G401 (cell line): ENCODE measurements at regions not wholly inside any gene's neighbourhood (a gene's known extent, or its start where the extent isn't known, plus 50 kb on each side); places are given as distances from the start of the nearest gene placed in this dataset.
"Not testable (repeated sequence)": the region's sequence is repeated elsewhere in the genome, so short reads cannot be mapped to it uniquely, and the experiment has no call there.

Source experiments
- DNase-seq: peaks from one replicate; pipeline ENCODE4 v3.0.0-alpha.2; 2015; ENCODE audit warnings: low spot score
- in situ Hi-C: cut with HindIII; loops from 2 replicates; pipeline ENCODE4 v1.10.0; 2016; ENCODE audit warnings: low sequenced_read_pairs, mixed read lengths

GRCh38 chr6:62999796-63000195 is 211.5 kb upstream of the FKBP1C start:
- no peak for DNase-seq
- in situ Hi-C loops, result no loop called here

- DNase-seq, in situ Hi-C loops: not testable (repeated sequence)
Measured at GRCh38 chr6:63006018-63006417, 205.3 kb upstream of the FKBP1C start.

- in situ Hi-C loops, DNase-seq: not testable (repeated sequence)
Measured at GRCh38 chr6:63010962-63011361, 200.3 kb upstream of the FKBP1C start.

GRCh38 chr6:63014290-63014689 is 197.0 kb upstream of the FKBP1C start:
- in situ Hi-C loops, result no loop called here
- no peak for DNase-seq

GRCh38 chr6:63022631-63023030 is 188.6 kb upstream of the FKBP1C start:
- in situ Hi-C loops, result no loop called here
- DNase-seq, result no peak

- no peak for DNase-seq
- in situ Hi-C loops, result no loop called here
Measured at GRCh38 chr6:63023726-63024125, 187.5 kb upstream of the FKBP1C start.

GRCh38 chr6:63049216-63049615 is 162.1 kb upstream of the FKBP1C start:
- no peak for DNase-seq
- in situ Hi-C loops, result no loop called here

GRCh38 chr6:63053206-63053605 is 158.1 kb upstream of the FKBP1C start:
- in situ Hi-C loops, DNase-seq: not testable (repeated sequence)

- no peak for DNase-seq
- in situ Hi-C loops, result no loop called here
Measured at GRCh38 chr6:63058601-63059000, 152.7 kb upstream of the FKBP1C start.

- DNase-seq, result no peak
- in situ Hi-C loops, result no loop called here
Measured at GRCh38 chr6:63063631-63064271, 147.5 kb upstream of the FKBP1C start.

- in situ Hi-C loops, result no loop called here
- peak; percentile 2 for DNase-seq
Measured at GRCh38 chr6:63066055-63066704, 145.1 kb upstream of the FKBP1C start.

GRCh38 chr6:63094947-63095346 is 116.3 kb upstream of the FKBP1C start:
- in situ Hi-C loops, result no loop called here
- no peak for DNase-seq

- in situ Hi-C loops, result no loop called here
- no peak for DNase-seq
Measured at GRCh38 chr6:63097222-63097621, 114.0 kb upstream of the FKBP1C start.

- no peak for DNase-seq
- in situ Hi-C loops, result no loop called here
Measured at GRCh38 chr6:63098789-63099188, 112.5 kb upstream of the FKBP1C start.

- in situ Hi-C loops, result no loop called here
- no peak for DNase-seq
Measured at GRCh38 chr6:63099772-63100459, 111.4 kb upstream of the FKBP1C start.

GRCh38 chr6:63114610-63115211 is 96.6 kb upstream of the FKBP1C start:
- in situ Hi-C loops, result no loop called here

GRCh38 chr6:63121166-63121565 is 90.1 kb upstream of the FKBP1C start:
- DNase-seq, result no peak
- in situ Hi-C loops, result no loop called here

More at GRCh38 chr6:63114610-63115211, 96.6 kb upstream of the FKBP1C start:
- no peak for DNase-seq

GRCh38 chr6:63140114-63140513 is 71.2 kb upstream of the FKBP1C start:
- DNase-seq, result no peak
- in situ Hi-C loops, result no loop called here

- DNase-seq, result no peak
- in situ Hi-C loops, result no loop called here
Measured at GRCh38 chr6:63140692-63141318, 70.5 kb upstream of the FKBP1C start.

- no peak for DNase-seq
- in situ Hi-C loops, result no loop called here
Measured at GRCh38 chr6:63149730-63150129, 61.5 kb upstream of the FKBP1C start.
